Cardiac fibroblast (primary cell): ENCODE measurements at regions not wholly inside any gene's neighbourhood (a gene's known extent, or its start where the extent isn't known, plus 50 kb on each side); places are given as distances from the start of the nearest gene placed in this dataset.
"Not testable (repeated sequence)": the region's sequence is repeated elsewhere in the genome, so short reads cannot be mapped to it uniquely, and the experiment has no call there.

Experiments used
- DNase-seq, 2 donors: peaks; one replicate each; pipeline versions ENCODE4 v3.0.0 to v3.0.0-alpha.2; 2010; ENCODE audit warnings: low read depth in 2 of 2
- H3K4me3 ChIP-seq, 2 donors: replicated peaks in 1 of 2; 1 replicate in 1 of 2; 2 replicates in 1 of 2; pipeline ENCODE4 v1.5.1; 2011; ENCODE audit warnings: low read depth in 2 of 2, low read length in 2 of 2, mild to moderate bottlenecking in 2 of 2, moderate library complexity in 1 of 2
- TF ChIP-seq, protein P1 (sequence below): IDR thresholded peaks from one replicate; pipeline ENCODE4 v1.5.1; 2011; ENCODE audit warnings: low read depth, mild to moderate bottlenecking, low read length, inconsistent platforms

GRCh38 chr12:62021808-62022207 lies 238.4 kb upstream of the USP15 start:
- TF ChIP-seq, protein P1, sequence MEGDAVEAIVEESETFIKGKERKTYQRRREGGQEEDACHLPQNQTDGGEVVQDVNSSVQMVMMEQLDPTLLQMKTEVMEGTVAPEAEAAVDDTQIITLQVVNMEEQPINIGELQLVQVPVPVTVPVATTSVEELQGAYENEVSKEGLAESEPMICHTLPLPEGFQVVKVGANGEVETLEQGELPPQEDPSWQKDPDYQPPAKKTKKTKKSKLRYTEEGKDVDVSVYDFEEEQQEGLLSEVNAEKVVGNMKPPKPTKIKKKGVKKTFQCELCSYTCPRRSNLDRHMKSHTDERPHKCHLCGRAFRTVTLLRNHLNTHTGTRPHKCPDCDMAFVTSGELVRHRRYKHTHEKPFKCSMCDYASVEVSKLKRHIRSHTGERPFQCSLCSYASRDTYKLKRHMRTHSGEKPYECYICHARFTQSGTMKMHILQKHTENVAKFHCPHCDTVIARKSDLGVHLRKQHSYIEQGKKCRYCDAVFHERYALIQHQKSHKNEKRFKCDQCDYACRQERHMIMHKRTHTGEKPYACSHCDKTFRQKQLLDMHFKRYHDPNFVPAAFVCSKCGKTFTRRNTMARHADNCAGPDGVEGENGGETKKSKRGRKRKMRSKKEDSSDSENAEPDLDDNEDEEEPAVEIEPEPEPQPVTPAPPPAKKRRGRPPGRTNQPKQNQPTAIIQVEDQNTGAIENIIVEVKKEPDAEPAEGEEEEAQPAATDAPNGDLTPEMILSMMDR, result no peak
- H3K4me3 ChIP-seq, result no peak overlapping the region
- no peak for DNase-seq

- H3K4me3 ChIP-seq, result no peak overlapping the region
- TF ChIP-seq, protein P1, result no peak
- DNase-seq, result no peak
Observed at GRCh38 chr12:62028536-62028935, 231.7 kb upstream of the USP15 start.

GRCh38 chr12:62032870-62033269 lies 227.3 kb upstream of the USP15 start:
- TF ChIP-seq, protein P1, result no peak
- no peak overlapping the region for H3K4me3 ChIP-seq
- DNase-seq, result no peak

DNA sequence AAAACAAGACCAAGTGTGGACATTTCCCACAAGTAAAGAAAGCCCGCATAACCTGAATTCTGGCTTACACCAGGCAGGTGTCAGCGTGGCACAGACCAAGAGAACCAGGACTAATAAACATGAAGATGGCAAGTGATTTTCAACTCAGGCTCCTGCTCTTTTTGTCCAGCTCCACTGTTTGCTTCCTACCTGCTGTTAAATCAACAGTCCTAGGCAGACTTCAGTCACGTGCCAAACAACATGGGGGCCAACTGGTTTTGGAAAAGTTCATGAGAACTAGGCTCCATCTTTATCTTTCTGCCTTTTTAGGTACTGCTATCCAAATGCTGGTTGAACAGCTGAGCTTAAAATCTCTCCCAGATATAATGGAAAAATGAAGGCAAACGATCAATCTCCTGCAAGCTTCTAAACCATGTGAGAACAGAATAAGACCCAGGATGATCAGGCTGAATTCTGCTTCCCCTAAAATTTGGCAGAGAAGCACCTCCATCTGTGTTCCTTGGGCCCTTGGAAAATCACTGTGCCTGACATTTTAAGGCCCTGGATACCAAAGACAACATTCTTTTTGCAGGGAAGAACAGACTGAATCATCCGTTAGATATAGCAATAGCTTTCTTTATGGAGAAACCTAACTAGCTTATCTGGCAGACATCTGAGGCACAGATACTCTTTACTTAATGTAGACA lies 215.6 kb upstream of the USP15 start:
- DNase-seq, result no peak
- TF ChIP-seq, protein P1, result no peak
- no peak overlapping the region for H3K4me3 ChIP-seq

DNA sequence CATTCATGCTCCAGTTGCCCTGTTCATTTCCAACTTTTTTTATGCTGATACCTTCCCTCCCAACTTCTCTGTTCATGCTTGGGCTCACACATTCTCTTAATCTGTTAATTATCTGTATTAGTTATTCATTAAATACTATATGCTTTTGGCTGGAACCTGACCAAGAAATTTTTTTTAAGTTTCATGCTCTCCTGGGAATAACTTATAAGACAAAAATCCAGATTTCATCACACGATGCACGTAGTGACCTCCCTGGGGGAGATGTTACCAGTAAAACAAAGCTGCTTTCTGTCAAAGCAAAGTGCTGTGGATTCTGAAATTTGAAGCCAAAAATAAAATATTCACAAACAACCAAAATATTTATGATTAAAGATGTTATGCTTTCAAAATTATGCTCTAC lies 215.0 kb upstream of the USP15 start:
- H3K4me3 ChIP-seq, result no peak overlapping the region
- DNase-seq, result no peak
- TF ChIP-seq, protein P1, result no peak

DNA sequence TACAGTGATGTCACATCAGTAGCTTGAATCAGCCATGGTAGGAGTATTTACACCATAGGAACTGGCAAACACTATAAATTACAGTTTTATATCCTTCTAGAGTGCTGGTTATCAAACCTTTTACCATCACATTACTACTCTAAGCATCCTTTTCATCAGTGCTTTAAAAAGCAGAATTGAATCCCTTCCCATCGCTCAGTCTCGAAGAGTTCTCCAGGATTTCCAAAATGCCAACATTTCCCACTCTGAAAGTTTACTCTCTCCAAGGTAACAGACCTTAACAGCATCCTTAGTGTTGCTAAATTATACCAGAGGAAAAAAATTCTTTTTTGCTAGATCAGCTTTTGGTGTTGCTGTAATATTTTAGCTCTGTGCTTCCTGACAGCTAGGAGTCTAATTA lies 209.4 kb upstream of the USP15 start:
- no peak overlapping the region for H3K4me3 ChIP-seq
- DNase-seq, result no peak
- TF ChIP-seq, protein P1, result no peak

DNA sequence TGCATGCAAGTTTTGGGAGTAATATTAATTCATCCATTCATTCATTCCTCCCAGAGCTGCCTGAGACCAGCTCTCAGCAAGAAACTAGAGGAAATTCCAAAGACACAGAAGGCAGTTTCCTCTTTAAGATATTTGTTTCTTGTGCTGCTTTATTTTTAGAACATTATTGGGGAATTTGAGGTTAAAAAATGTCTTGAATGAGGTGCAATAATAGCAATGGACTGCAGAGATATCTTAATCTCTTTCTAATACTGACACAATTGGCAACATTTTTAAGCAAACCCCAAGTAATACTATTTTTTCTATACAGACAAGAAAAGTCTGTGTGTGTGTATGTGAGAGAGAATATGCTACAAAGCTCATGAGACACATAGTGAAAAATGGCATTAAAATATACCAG lies 190.2 kb upstream of the USP15 start:
- DNase-seq, result no peak
- no peak overlapping the region for H3K4me3 ChIP-seq
- TF ChIP-seq, protein P1, result no peak

GRCh38 chr12:62073236-62073635 lies 187.0 kb upstream of the USP15 start:
- not testable (repeated sequence) for DNase-seq, H3K4me3 ChIP-seq
